Stomach (tissue), 8 donors: ENCODE measurements at regions not wholly inside any gene's neighbourhood (a gene's known extent, or its start where the extent isn't known, plus 50 kb on each side); places are given as distances from the start of the nearest gene placed in this dataset.

Experiments
- DNase-seq, 2 donors: peaks; one replicate each; pipeline versions ENCODE4 v3.0.0 to v3.0.0-alpha.2; 2013 to 2019
- H3K27ac ChIP-seq, 5 donors: fragments of 200-600 bp in 4 of 5; sonication (generic) in 4 of 5; one replicate each; pipeline ENCODE4 v1.5.1; 2013 to 2019; ENCODE audit warnings: mild to moderate bottlenecking in 1 of 5, moderate library complexity in 1 of 5
- H3K27me3 ChIP-seq, 3 donors: fragments of 200-600 bp; sonication (generic); one replicate each; pipeline ENCODE4 v1.5.1; 2017 to 2019; ENCODE audit warnings: mixed run types in 1 of 3
- H3K36me3 ChIP-seq, 4 donors: fragments of 200-600 bp; sonication (generic); 1 replicate in 3 of 4; 2 replicates in 1 of 4; pipeline ENCODE4 v1.5.1; 2016 to 2019
- H3K4me1 ChIP-seq, 4 donors: fragments of 200-600 bp; sonication (generic); one replicate each; pipeline ENCODE4 v1.5.1; 2016 to 2019
- H3K4me3 ChIP-seq, 4 donors: fragments of 200-600 bp; sonication (generic) in 3 of 4; one replicate each; pipeline ENCODE4 v1.5.1; 2016 to 2019; ENCODE audit warnings: mild to moderate bottlenecking in 1 of 4
- H3K9me3 ChIP-seq, 4 donors: fragments of 200-600 bp; sonication (generic); one replicate each; pipeline ENCODE4 v1.5.1; 2016 to 2019
- EP300 ChIP-seq: sonication (generic); formaldehyde crosslinking; IDR thresholded peaks from one replicate; pipeline ENCODE4 v1.6.1; 2017; ENCODE audit warnings: antibody characterized with exemption
- POLR2A ChIP-seq, 4 donors: fragments of 450-650 bp; IDR thresholded peaks; one replicate each; pipeline ENCODE4 v1.6.1; 2016; ENCODE audit warnings: antibody characterized with exemption in 4 of 4, control low read depth in 2 of 4, mild to moderate bottlenecking in 1 of 4, moderate library complexity in 1 of 4
- POLR2AphosphoS5 ChIP-seq, 3 donors: sonication (generic); formaldehyde crosslinking; IDR thresholded peaks; one replicate each; pipeline ENCODE4 v1.6.1; 2016; ENCODE audit warnings: antibody characterized with exemption in 3 of 3
- WGBS, 5 donors: extraction: QIAGEN DNeasy Blood & Tissue Kit in 3 of 5; methylation state at CpG; one replicate each; pipeline versions ENCODE4 v1.1.5 to v1.1.7; 2013 to 2018; 5-methylcytosine and 5-hydroxymethylcytosine counted together
- intact Hi-C: fragments of 100-400 bp; cut with DNase I; formaldehyde crosslinking; loops from one replicate; pipeline ENCODE4 v1.15.1; 2023; ENCODE audit warnings: low total_unique reads
- TF ChIP-seq, protein P1 (sequence below), 7 experiments: fragments of 450-650 bp in 4 of 7; fragments of 200-600 bp in 3 of 7; sonication (generic) in 3 of 7; IDR thresholded peaks; one replicate each; pipeline ENCODE4 v1.5.1; 2016 to 2019; ENCODE audit warnings: antibody characterized with exemption in 7 of 7, control low read depth in 2 of 7, mild to moderate bottlenecking in 1 of 7
- donor health status: healthy with polysubstance abuse.
- donor health status: Bipolar disorder and iron deficiency.
- donor health status: healthy.

DNA sequence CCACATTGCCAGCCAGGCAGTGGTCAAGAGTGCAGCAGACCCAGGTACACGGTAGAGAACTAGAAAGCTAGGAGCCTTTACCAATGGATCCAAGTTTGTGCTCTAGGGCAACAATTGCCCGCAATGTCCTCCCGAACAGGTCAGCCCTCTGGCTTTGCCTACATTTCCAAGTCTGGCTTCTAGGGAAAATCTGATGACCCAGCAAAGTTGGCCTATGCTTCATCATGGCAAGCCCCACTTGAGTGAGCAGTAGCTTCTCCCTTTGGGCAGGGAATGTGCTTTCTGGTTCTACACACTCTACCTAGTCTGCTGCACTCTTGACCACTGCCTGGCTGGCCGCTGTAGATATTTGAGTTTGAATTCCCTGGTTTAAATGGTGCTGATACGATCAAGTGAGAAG lies 361.6 kb upstream of the NR2F2 start:
- no peak for DNase-seq
- Histone ChIP-seq H3K27me3 (no peaks in the 10 kb centered on the region), H3K4me3 (no peak overlapping the region), H3K36me3 (no peaks in the 10 kb centered on the region), H3K27ac (no peak overlapping the region), H3K4me1 (peaks cover 0 to 7% (median 0%) of the 10 kb centered on the region in 4 donors), H3K9me3 (peaks cover 0 to 8% (median 2%) of the 10 kb centered on the region in 4 donors)
- TF ChIP-seq POLR2A (IDR thresholded peaks at IDR 0.05) (no peak), EP300 (no peak), POLR2AphosphoS5 (IDR thresholded peaks at IDR 0.05) (no peak)
- TF ChIP-seq, protein P1, sequence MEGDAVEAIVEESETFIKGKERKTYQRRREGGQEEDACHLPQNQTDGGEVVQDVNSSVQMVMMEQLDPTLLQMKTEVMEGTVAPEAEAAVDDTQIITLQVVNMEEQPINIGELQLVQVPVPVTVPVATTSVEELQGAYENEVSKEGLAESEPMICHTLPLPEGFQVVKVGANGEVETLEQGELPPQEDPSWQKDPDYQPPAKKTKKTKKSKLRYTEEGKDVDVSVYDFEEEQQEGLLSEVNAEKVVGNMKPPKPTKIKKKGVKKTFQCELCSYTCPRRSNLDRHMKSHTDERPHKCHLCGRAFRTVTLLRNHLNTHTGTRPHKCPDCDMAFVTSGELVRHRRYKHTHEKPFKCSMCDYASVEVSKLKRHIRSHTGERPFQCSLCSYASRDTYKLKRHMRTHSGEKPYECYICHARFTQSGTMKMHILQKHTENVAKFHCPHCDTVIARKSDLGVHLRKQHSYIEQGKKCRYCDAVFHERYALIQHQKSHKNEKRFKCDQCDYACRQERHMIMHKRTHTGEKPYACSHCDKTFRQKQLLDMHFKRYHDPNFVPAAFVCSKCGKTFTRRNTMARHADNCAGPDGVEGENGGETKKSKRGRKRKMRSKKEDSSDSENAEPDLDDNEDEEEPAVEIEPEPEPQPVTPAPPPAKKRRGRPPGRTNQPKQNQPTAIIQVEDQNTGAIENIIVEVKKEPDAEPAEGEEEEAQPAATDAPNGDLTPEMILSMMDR (IDR thresholded peaks at IDR 0.05) = no peak
- 94 to 99% (median 95%) methylated on average over 5 of the region's 5 CpGs for WGBS, 5 donors
- intact Hi-C loops = no loop called here

DNA sequence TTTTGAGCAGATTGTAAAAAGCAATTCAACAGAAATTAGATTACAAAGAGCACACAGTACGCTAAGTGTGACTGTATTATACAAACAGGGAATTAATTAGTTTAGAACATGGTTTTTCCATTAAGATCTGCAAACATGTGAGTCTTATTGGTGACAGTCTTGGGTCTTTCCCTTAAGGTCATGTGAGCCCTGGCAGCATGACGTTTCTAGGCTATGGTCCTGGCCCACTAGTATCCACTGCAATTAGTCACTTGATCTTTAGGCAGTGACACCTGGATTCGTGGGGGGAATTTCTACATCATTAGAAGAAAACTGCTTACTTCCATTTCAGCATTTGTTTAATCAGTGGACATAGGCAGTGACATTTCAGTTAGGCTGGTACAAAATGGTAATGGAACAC lies 360.2 kb upstream of the NR2F2 start:
- Histone ChIP-seq H3K36me3 (no peaks in the 10 kb centered on the region), H3K9me3 (peaks cover 0 to under 1% (median 0%) of the 10 kb centered on the region in 4 donors), H3K27me3 (no peaks in the 10 kb centered on the region), H3K4me1 (peaks cover 0 to 7% (median 0%) of the 10 kb centered on the region in 4 donors), H3K27ac (no peak overlapping the region), H3K4me3 (no peak overlapping the region)
- DNase-seq = no peak
- WGBS, 5 donors = 28 to 67% (median 59%) methylated on average over 3 of the region's 3 CpGs
- intact Hi-C loops = no loop called here
- TF ChIP-seq POLR2AphosphoS5 (IDR thresholded peaks at IDR 0.05) (no peak), EP300 (no peak), POLR2A (IDR thresholded peaks at IDR 0.05) (no peak)
- TF ChIP-seq, protein P1 (IDR thresholded peaks at IDR 0.05) = no peak

DNA sequence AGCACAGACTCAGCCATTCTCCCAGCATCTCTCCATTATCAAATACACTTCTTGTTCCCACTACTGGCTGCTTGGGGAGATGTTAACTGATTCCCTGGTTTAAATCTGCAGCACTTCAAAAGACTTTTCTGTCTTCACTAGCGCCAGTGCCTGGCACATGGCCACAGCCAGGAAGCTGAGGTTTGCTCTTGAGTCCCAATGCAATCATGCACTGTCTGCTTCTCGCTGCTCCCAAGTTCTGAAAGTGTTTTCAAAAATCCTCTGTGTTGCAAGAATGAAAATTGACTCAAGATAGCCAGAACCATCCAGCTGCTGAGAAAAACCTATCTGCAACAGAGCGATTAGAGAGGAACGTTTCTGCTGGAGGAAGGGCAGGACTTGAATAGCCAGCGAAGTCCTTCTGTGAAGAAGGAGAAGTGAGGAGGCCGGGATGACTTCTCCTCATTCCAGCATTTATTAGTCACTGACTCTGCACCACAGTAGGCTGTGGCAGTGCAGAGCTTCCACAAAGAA lies 358.4 kb upstream of the NR2F2 start:
- peak in 1 of 2 donors; percentile 47 for DNase-seq
- Histone ChIP-seq H3K36me3 (no peaks in the 10 kb centered on the region), H3K9me3 (no peaks in the 10 kb centered on the region), H3K4me1 (peaks cover 0 to 7% (median 0%) of the 10 kb centered on the region in 4 donors), H3K4me3 (no peak overlapping the region), H3K27me3 (no peaks in the 10 kb centered on the region), H3K27ac (no peak overlapping the region)
- TF ChIP-seq POLR2AphosphoS5 (IDR thresholded peaks at IDR 0.05) = peak in 1 of 3 donors; percentile 22
- TF ChIP-seq POLR2A (IDR thresholded peaks at IDR 0.05) = no peak
- TF ChIP-seq EP300 = no peak
- intact Hi-C loops = no loop called here
- 41 to 59% (median 46%) methylated on average over 6 of the region's 6 CpGs for WGBS, 5 donors

DNA sequence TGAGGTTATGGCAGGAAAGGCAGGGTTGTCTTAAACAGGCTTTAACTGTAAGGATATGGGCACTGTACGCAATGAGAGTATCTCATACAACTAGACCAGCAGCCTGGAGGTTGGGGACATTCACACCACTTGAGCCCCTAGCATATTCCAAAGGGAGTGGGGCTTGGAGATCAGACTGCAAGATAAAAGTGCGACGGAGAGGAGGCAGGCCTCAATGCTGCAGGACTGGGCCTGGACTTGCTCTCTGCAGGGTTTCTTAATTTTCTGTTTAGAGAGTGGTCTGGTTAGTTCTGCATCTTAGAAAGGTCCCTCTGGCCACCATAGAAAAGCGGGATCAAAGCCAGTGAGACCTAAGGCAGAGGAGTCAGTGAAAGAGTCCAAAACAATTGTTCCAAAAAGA lies 357.7 kb upstream of the NR2F2 start:
- intact Hi-C loops = no loop called here
- Histone ChIP-seq H3K4me1 (peaks cover 0 to 7% (median 0%) of the 10 kb centered on the region in 4 donors), H3K27ac (no peak overlapping the region), H3K9me3 (no peaks in the 10 kb centered on the region), H3K36me3 (no peaks in the 10 kb centered on the region), H3K4me3 (no peak overlapping the region), H3K27me3 (no peaks in the 10 kb centered on the region)
- 89 to 96% (median 93%) methylated on average over 4 of the region's 4 CpGs for WGBS, 5 donors
- no peak for DNase-seq
- TF ChIP-seq POLR2A (IDR thresholded peaks at IDR 0.05) = no peak

DNA sequence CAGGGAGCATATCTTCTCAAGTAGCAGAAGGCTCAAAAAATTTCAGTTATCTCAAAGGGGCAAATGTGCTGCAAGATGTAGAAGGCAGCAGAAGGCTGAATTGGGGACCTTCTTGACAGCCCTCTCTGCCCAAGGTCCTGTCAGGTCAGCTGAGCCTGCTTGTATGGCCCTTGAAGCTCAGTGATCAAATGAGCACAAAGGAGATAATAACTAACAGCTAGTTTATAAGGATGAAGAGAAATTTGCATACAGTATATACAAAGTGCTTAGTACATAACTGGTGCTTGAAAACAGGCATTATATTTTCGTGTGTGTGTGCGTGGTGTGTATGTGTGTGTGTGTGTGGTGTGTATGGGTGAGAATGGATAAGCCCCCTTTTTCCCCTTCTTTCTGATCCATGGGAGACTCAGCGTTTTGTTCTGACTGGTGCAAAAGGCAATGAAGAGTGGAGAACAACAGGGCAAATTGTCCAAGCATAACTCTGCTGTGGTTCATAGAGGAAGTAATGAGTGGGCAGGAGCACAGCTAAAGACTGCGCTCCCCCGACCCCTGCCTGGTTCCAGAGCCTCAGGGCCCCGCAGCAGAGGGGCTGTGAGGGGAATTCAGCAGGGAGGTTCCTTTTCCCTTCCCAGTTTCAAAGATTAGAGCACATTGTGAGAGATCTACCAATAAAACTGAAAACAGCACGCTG lies 356.8 kb upstream of the NR2F2 start:
- no peak for DNase-seq
- WGBS, 5 donors = 72 to 83% (median 77%) methylated on average over 7 of the region's 7 CpGs

More for the DNA sequence above, 356.8 kb upstream of the NR2F2 start:
- Histone ChIP-seq H3K27ac (no peak overlapping the region), H3K36me3 (no peaks in the 10 kb centered on the region), H3K4me1 (peaks cover 0 to 7% (median 0%) of the 10 kb centered on the region in 4 donors), H3K4me3 (no peak overlapping the region), H3K27me3 (no peaks in the 10 kb centered on the region), H3K9me3 (no peaks in the 10 kb centered on the region)
- intact Hi-C loops = no loop called here
- TF ChIP-seq, protein P1 (IDR thresholded peaks at IDR 0.05) = no peak
- TF ChIP-seq POLR2AphosphoS5 (IDR thresholded peaks at IDR 0.05) (no peak), POLR2A (IDR thresholded peaks at IDR 0.05) (no peak), EP300 (no peak)
